ENCODE measurements at regions not wholly inside any gene's neighbourhood (a gene's known extent, or its start where the extent isn't known, plus 50 kb on each side); places are given as distances from the start of the nearest gene placed in this dataset.

- TF ChIP-seq, protein P1, sequence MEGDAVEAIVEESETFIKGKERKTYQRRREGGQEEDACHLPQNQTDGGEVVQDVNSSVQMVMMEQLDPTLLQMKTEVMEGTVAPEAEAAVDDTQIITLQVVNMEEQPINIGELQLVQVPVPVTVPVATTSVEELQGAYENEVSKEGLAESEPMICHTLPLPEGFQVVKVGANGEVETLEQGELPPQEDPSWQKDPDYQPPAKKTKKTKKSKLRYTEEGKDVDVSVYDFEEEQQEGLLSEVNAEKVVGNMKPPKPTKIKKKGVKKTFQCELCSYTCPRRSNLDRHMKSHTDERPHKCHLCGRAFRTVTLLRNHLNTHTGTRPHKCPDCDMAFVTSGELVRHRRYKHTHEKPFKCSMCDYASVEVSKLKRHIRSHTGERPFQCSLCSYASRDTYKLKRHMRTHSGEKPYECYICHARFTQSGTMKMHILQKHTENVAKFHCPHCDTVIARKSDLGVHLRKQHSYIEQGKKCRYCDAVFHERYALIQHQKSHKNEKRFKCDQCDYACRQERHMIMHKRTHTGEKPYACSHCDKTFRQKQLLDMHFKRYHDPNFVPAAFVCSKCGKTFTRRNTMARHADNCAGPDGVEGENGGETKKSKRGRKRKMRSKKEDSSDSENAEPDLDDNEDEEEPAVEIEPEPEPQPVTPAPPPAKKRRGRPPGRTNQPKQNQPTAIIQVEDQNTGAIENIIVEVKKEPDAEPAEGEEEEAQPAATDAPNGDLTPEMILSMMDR (IDR thresholded peaks at IDR 0.05; ENCODE audit: low read length): no peak
- no peak for TF ChIP-seq EZH2 (IDR thresholded peaks at IDR 0.05; ENCODE audit: borderline replicate concordance, low read length)
Measured at GRCh38 chr9:1384816-1385215, 334.7 kb downstream of the DMRT2 start.

All from OCI-LY1 (cell line).